Left colon (tissue), 2 donors: ENCODE measurements at regions not wholly inside any gene's neighbourhood (a gene's known extent, or its start where the extent isn't known, plus 50 kb on each side); places are given as distances from the start of the nearest gene placed in this dataset.
A peak's percentile ranks its signal among the peaks of the same experiment; 100 is the strongest.

Experiments used
- ATAC-seq: fragments of 200-7000 bp; cut with Tn5 transposase; one replicate; pipeline ENCODE4 v1.9.1; 2020; ENCODE audit warnings: mild to moderate bottlenecking, moderate library complexity
- DNase-seq, 2 donors: peaks; one replicate each; pipeline ENCODE4 v3.0.0-alpha.2; 2020
- intact Hi-C, 2 donors: fragments of 100-400 bp; cut with DNase I in 1 of 2; cut with micrococcal nuclease in 1 of 2; formaldehyde crosslinking; loops; one replicate each; pipeline versions ENCODE4 v1.11.2 to v1.14.0; 2022; cut with DNase I, micrococcal nuclease
- donor health status: DM: no; HTN: no; CAD: no.
- donor health status: DM: yes; HTN: yes; CAD: no.

DNA sequence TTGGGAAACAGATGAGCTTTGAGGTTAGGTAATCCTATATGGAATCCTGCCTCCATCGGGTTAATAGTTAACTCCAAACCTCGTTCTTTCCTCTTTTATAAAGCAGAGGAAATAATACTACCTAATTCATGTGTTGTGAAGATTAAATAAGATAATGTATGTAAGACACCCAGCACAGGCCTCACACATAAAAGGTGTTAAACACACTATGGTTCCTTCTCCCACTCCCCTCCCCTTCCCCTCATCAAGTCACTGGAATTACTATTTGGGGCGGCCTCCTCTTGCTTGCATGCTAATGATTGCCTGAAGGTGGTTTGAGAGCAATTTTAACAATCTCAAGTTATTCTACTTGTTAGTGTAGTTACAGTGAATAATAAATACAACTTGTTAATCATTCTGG lies 404.4 kb upstream of the RASGEF1B start:
- intact Hi-C loops: no loop called here
- no peak for DNase-seq
- no peak for ATAC-seq

GRCh38 chr4:81874661-81875515 lies 403.2 kb upstream of the RASGEF1B start:
- intact Hi-C loops: no loop called here
- DNase-seq (no peak), ATAC-seq (no peak)

DNA sequence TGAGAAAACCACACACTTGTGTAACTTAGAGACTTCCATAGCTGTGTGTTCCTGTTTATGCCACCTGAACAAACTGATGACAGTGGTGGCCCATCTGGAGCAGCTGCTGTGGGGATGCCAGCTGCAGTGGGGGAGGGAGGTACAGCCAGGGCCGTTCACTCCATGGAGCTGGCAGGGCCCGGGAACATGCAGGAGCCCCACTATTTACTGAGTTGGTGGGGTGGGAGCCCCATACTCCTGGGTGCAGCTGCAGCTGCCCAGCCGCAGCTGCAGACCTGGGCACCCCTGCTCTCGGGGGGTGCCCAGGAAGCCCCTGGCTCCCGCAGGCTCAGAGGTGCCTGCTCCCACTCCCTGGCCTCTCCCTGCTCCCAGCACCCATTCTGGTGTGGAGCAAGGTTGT lies 398.6 kb upstream of the RASGEF1B start:
- intact Hi-C loops: no loop called here
- no peak for ATAC-seq

GRCh38 chr4:81860111-81860510 lies 388.4 kb upstream of the RASGEF1B start:
- no peak for ATAC-seq
- intact Hi-C loops: no loop called here
- no peak for DNase-seq

More for the DNA sequence above, 398.6 kb upstream of the RASGEF1B start:
- no peak for DNase-seq

- no peak for ATAC-seq
- no peak for DNase-seq
- intact Hi-C loops: no loop called here
These were observed 382.7 kb upstream of the RASGEF1B start for GRCh38 chr4:81854406-81854805.

DNA sequence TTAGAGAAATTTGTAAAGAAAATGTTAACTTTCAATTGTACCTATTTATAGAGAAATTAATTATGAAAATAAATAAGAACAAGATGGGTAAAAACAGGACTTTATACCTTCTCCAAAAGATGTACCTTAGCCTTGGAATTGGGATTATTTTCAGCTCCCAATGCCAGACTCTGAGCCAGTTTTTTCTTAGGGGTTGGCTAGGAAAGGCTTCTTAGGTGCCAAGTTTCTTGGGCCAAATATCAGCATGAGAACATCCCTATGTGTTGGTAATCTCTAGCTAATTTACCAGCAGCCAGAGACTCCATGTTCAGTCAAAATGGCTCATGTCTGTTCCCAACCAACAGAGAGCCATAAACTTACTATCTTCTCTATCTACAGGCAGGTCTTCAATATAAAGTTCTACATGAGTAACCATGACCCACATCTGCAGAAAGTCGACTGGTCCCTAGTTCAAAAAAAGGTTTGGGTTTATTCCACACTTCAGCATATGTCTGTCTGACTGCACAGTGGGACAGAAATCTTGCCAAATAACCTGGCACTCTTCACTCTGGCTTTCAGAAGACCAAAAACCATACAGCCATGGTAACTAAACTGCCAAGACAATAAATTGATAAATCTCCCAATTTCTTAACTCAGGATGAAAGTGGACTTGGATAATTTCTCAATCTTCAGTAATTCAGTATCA lies 380.5 kb upstream of the RASGEF1B start:
- intact Hi-C loops: no loop called here
- ATAC-seq (no peak), DNase-seq (no peak)

DNA sequence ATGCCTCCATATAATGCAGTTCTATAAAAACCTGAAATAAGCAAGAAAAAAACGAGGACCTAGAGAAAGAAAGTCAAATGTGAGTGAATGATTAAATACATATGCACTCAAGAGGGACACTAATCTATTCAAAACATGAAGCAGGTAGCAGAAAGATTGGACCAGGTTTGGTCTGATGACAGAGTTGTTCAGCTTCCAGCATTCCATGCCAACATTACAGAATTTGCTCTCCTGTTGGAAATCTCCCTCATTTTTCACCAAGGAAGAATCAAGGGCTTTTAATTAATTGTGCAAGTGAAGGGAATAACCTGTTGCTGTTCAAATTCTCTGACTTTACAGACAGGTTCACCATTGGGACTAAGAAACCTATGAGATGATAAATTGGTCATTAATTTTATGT lies 379.0 kb upstream of the RASGEF1B start:
- ATAC-seq: no peak
- intact Hi-C loops: no loop called here
- DNase-seq: no peak

GRCh38 chr4:81845761-81846160 lies 374.1 kb upstream of the RASGEF1B start:
- no peak for ATAC-seq
- DNase-seq: no peak
- intact Hi-C loops: loop anchor here in 1 of 2 donors (10.0 kb wide), 1 partner anchor 381 kb away; no protein-coding TSS in a partner anchor

DNA sequence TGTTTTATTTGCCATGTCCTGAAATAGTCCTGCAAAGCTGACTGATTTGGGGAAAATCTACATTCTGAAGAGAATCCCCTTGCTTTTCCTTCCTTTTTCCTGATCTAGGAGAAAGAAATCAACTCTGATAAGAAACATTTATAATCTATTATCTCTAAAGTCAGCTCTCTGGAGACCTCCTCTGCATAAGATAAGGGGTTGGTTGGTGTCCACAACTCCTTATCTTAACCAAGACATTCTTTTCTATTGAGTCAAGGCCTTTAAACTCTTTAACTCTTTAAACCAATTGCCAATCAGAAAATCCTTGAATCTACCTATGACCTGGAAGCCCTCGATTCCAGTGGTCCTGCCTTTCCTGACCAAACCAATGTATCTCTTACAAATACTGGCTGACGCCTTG lies 373.6 kb upstream of the RASGEF1B start:
- ATAC-seq (no peak), DNase-seq (no peak)
- intact Hi-C loops: loop anchor here in 1 of 2 donors (10.0 kb wide), 1 partner anchor 380 kb away; no protein-coding TSS in a partner anchor

GRCh38 chr4:81844717-81845116 lies 373.0 kb upstream of the RASGEF1B start:
- ATAC-seq (peak; percentile 96), DNase-seq (peak; percentile 72 to 79)
- intact Hi-C loops: loop anchor here (1.0 to 10.0 kb wide), 3 partner anchors 377 to 437 kb away; no protein-coding TSS in a partner anchor

DNA sequence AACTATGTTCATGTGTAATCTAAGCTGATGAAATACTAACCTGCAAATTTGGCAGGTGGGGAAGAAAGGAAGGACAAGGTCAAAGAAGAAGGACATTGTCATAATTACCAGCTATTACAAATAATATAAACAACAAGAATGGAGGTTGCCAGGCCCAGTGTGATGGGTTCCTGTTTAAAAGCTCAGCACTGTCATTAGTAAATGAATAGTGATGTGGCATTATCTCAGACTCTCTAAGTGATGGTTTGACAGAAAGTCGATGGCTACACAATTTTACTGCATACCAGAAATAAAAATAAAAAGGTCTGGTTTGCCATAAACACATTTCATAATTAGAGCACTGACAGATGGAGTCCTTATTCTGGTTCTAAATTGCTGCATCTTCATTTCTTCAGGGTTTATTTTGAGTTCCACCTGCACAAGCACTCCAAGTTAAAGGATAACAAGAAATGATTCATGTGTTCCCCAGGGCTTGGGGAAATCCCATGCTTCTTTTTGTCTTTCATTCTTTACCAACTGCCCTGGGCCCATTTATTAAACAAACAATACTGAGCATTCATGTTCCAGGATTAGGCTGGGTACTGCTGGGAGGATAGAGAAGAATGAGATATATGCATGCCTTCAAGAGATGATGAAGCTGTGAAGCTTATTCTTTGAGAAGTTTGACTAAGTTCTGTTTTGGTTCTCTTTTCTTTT lies 367.8 kb upstream of the RASGEF1B start:
- no peak for DNase-seq
- intact Hi-C loops: loop anchor here (5.0 to 10.0 kb wide), 2 partner anchors 375 to 432 kb away; no protein-coding TSS in a partner anchor

DNA sequence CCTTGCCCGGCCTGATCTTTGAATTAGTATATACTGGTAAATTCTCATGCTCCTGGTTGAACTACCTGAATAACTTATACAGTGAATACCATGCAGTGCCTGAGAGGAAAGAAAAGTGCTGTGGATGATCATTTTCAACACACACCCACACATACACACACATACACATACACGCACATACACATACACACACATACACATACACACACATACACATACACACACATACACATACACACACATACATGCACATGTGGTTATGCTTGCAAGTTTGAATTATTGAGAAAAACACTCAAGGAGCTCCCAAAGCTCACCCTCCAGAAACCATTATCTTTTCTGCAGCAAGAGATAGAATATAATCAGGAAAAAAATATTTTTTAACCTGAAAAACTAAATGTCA lies 366.9 kb upstream of the RASGEF1B start:
- ATAC-seq: no peak
- DNase-seq: no peak
- intact Hi-C loops: no loop called here

More for the DNA sequence above, 367.8 kb upstream of the RASGEF1B start:
- ATAC-seq: no peak

DNA sequence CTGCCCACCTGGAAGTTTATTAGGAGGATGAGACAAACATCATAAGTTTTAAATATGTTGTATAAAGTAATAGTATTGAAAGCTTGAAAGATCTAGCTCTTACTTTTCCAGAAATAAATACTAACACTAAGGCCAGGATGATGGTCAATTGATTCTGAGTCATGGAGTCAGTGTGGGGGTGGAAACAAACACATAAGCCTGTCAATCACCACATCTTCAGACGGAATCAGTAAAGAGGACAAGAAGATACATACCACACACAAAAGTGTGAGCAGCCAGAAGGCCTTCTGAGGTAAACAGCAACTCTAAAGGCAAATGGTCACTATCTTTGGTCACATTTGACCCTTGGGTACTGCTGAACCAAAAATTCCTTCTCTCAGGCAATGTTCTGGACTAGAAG lies 365.0 kb upstream of the RASGEF1B start:
- ATAC-seq (no peak), DNase-seq (no peak)
- intact Hi-C loops: no loop called here

GRCh38 chr4:81833576-81833975 lies 361.9 kb upstream of the RASGEF1B start:
- intact Hi-C loops: no loop called here
- no peak for ATAC-seq

GRCh38 chr4:81828991-81829390 lies 357.3 kb upstream of the RASGEF1B start:
- intact Hi-C loops: no loop called here
- DNase-seq (no peak), ATAC-seq (no peak)

More at GRCh38 chr4:81833576-81833975, 361.9 kb upstream of the RASGEF1B start:
- no peak for DNase-seq

GRCh38 chr4:81827577-81828202 lies 356.0 kb upstream of the RASGEF1B start:
- intact Hi-C loops: no loop called here
- ATAC-seq: no peak
- DNase-seq: no peak

- DNase-seq (no peak), ATAC-seq (no peak)
- intact Hi-C loops: no loop called here
These were observed 355.2 kb upstream of the RASGEF1B start for GRCh38 chr4:81826817-81827424.

DNA sequence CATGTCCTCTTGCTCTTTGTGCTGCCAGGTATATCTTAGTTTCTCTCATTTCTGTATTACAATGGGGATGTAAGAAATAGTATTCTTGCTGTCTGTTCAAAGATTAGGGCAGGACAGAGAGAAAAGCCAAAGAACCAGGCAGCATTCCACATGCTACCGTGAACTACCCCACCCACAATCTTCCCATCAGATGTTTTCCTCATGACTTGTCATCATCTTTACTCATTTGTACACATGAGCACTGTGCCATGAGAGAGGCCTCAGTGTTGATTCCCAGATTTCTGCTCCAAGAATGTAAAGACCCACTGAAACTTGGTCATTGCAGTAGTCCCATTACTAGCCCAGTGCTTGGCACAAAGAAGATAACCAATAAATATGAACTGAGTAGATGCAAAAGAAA lies 354.6 kb upstream of the RASGEF1B start:
- DNase-seq (no peak), ATAC-seq (no peak)
- intact Hi-C loops: no loop called here
